HG03565 (cell line): ENCODE measurements at regions not wholly inside any gene's neighbourhood (a gene's known extent, or its start where the extent isn't known, plus 50 kb on each side); places are given as distances from the start of the nearest gene placed in this dataset.

ENCODE experiments used
- ATAC-seq: cut with Tn5 transposase; IDR thresholded peaks from one replicate; pipeline ENCODE4 v1.9.1; 2021; ENCODE audit warnings: mild to moderate bottlenecking, moderate library complexity; ENCODE audit not compliant: unreplicated experiment

GRCh38 chr13:39159393-39159792, 121.1 kb downstream of the NHLRC3 start:
- no peak for ATAC-seq

- no peak for ATAC-seq
Observed at GRCh38 chr13:39159846-39160370, 121.7 kb downstream of the NHLRC3 start.

DNA sequence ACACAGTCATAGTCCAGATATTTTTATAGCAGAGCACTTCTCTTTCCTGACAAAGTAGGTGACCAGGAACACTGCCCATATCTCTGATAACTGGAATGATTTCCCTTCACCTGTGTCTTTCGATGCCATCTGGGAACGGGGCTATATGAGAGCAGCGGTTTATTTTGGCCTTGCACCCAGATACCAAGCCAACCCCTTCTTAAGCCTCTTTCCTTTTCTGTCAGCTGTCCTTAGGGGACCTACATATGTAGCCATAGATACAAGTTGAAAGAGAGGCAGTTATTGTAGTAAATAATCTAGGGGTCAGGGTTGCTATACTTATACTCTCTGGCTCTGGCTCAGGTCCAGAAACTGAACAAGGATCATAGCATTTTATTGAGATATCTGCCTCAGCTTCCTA, 128.8 kb downstream of the NHLRC3 start:
- ATAC-seq, result no peak

DNA sequence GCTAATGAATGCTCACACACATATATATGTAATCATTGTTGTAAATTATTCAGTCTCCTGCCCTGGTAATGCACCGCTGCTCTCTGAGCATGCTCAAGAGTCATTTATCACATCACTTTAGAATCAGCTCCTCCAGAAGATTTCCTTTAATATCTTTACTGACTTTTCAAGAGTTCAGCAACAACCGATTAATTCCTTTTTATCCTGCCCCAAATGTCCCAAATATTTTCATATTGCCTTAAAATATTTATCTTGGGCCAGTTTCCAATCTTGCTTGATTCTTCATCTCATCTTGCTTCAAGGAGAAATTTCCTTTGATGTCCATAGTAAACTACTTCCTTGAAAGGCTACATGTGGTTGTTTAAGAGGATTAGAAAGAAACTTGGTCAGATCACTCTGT, 132.5 kb downstream of the NHLRC3 start:
- no peak for ATAC-seq

DNA sequence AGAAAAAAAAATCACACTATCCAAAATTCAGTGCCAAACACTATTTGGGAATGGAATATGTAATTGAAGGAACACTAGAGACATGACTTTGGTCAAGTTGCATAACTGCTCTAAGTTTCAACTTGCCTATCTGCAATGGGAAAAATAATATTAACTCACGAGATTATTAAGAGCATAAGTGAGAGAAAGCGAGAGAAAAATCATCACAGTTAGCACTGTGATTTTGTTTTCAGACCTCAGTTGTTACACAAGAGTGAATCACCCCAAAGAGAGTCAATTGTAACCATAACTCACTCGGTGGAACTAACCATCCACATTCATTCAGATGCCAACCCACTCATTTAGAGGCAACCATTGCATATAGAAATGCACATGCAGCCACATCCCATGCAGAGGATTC, 147.1 kb downstream of the NHLRC3 start:
- ATAC-seq, result no peak

DNA sequence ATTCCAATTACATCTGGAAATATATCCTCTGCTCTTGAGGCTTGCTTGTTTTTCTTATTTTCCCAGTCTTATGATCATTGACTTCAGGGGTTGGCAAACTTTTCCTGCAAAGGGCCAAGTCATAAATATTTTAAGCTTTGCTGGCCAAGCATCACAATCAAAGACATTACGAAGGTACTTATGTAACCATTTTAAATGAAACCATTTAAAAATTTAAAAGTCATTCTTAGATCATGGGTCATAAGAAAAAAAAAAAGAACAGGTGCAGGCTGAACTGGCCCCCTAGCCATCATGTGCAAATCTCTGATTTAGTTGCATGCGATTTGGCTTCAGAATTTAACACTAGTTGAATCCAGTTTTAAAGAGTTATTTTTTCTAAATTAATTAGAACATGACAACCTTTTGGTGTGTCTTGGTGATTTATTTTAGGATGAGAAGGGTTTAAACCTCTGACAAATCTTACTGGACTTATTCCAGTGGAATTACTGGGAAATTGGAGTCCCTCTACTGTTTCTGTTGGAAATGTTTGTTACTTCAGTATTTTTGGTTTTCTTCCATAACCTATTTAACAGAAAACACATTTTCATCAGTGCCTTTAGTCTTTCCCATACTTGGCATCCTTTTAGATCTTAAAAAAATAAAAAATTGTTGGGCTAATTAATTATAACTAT, 148.1 kb downstream of the NHLRC3 start:
- no peak for ATAC-seq

DNA sequence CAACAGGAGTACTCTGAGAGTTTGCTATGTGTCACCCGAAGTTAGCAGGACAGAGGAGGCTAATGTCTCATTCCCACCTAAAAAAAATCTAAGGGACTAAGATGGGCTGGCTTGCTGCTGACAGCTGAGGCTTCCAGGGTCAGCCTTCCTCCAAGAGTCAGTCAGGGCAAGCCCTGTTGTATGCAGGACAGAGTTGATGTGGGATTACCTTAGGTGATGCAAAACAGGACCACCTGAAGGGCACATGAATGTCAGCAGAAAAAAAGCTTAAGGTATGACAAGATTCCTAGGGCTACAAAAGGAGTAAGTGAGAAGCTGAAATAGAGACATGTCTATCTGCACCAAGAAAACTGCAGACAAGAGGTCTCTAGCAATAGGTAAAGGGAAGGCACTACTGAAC, 151.5 kb downstream of the NHLRC3 start:
- no peak for ATAC-seq

GRCh38 chr13:39196965-39197646, 158.8 kb downstream of the NHLRC3 start:
- peak; percentile 81 for ATAC-seq

GRCh38 chr13:39197647-39198007, 159.4 kb downstream of the NHLRC3 start:
- ATAC-seq, result peak; percentile 13

DNA sequence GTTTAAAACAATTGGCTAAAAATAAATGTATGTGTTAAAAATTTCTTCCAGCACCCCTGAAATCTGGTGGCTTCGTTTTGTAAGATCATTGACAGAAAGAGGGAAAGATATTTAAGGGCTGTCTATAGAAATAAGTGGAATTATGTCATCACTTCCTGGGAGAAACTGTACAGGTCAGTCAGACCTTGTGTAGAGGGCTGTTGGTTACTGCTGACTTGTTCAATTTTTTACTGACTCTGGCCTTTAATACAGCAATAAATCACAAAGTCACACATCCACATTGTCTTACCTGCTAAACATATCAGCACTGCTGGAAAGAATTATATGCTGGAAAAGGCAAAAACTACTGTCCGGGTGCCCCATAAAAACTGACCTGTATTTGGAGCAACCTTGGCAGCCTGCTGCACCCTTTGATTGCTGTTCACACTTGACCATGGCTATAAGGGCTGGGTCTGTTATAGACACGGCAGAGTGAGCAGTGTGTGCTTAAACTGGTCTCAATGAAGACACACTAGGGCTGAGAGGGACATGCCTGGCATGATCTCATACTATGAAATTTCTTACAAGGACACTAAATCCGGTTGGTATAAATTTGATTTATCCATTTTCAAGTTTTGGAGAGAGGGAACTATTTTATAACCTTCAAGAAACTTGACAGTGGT, 162.1 kb downstream of the NHLRC3 start:
- no peak for ATAC-seq

GRCh38 chr13:39201180-39201579, 162.9 kb downstream of the NHLRC3 start:
- ATAC-seq, result no peak

DNA sequence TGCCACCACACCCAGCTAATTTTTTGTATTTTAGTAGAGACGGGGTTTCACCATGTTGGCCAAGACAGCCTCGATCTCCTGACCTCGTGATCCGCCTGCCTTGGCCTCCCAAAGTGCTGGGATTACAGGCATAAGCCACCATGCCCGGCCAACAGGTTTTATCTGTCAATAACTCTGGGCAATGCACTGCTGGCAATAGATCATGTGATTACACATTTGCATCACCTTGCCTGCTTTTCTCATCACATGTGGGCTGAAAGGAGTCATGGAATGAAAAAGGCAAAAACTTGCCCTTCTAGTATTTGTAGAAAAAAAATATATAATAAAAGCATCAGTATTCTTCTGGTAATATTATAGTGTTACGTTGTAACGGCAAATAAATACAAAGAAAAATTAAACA, 164.5 kb downstream of the NHLRC3 start:
- no peak for ATAC-seq

- ATAC-seq, result no peak
Observed at GRCh38 chr13:39208636-39209035, 170.4 kb downstream of the NHLRC3 start.

- ATAC-seq, result no peak
Observed at GRCh38 chr13:39209731-39210531, 171.7 kb downstream of the NHLRC3 start.

DNA sequence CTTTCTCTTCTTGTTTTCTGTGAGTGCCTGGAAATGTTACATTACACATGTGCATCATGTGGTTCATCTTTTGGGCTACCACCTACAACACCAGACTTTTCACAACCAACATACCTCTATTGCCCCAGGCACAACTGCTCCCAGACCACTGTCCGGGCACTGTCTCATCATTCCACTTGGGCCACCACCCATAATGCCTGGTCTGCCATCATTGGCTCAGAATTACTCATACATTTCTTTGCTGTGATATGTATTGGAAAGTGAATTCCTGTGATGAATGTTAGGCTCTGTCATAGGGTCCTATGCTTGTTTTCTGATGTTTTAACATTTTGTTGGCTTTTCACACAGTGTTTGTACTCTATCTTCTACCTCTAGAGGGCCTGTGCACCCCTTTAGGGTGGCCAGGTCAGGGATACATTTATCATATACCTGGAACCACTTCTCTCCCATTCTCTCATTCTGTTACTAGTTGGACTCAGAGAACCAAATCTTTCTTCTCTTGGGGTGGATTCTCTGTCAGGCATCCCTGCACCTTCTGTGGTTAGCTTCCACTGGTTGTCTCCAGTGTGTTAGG, 172.8 kb downstream of the NHLRC3 start:
- no peak for ATAC-seq

DNA sequence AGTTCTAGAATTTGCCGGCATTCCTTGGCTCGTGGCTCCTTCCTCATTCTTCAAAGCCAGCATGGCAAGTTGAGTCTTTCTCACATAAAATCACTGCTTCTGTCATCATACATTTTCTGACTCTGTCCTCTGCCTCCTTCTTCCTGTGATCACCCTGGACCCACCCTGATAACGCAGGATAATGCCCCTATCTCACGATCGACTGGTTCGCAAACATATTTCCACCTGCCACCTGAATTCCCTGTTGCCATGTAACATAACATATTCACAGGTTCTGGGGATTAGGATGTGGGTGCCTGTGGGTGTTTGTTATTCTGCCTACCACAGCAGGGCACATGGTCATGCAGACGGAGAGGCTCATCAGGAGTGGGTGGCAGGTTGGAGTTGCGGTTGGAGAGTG, 177.7 kb downstream of the NHLRC3 start:
- ATAC-seq, result no peak

DNA sequence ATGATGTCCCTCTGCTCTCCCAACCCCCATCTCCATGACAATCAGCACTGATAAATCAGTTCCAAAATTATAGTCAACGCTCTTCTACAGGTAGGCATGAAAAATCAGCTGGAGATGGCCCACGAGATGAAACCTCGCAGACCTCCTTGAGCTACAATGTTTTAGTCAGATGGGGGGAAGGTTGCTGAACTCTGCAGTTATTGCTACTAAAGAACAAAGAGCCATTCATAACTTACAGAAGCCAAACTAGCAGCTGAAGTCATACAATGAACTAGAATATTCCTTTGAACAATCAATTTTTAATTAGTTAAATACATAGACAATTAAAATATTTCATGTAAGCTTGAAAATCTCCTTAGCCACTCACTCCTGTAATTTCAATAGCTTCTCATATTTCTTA, 179.2 kb downstream of the NHLRC3 start:
- ATAC-seq, result no peak

DNA sequence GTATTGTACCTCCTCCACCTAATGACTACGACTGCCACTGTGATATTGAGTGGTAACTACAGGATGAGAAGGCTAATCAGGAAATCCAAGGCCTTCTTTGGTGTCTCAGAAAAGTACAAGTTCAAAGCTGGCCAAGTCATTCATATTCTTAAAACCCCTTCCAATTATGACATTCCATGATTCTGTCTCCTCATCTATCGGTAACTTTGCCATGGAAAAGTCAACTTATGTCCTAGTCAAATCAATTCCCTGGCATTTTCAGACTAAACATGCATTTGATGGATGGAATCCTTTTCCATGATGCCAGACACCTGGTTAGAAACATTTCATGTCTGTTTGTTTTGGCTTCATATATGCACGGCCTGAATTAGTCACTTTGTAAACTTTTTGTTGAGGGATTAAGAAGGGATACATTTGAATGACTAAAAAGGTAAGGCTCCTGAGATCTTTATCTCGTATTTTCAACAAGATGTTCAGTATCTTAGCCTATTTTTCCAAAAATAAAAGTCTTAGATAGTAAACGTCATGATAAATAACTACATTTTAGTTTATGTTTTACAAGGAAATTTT, 186.5 kb downstream of the NHLRC3 start:
- no peak for ATAC-seq

GRCh38 chr13:39225860-39226259, 187.6 kb downstream of the NHLRC3 start:
- ATAC-seq, result no peak

- no peak for ATAC-seq
Observed at GRCh38 chr13:39226359-39226758, 188.1 kb downstream of the NHLRC3 start.
